ENCODE measurements at regions not wholly inside any gene's neighbourhood (a gene's known extent, or its start where the extent isn't known, plus 50 kb on each side); places are given as distances from the start of the nearest gene placed in this dataset.

DNA sequence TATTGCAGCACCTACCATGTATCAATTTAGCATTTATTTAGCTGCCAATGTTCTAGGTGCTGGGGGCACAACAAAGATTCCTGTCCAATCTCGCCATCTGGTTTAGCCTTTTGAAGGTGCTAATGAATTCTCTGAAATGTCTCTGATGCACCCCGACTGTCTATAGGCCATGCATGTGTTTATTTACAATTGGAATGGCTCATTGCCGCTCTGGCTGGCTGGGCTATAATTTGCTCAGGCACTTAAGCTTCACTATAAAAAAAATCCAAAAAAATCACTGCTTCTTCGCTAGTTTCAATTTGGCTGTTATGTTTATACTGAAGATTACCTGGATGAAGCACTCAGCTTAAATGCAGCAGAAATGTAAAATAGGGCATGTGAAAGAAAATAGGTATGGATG, 115.0 kb upstream of the PAX6 start:
- TF ChIP-seq, protein P1, sequence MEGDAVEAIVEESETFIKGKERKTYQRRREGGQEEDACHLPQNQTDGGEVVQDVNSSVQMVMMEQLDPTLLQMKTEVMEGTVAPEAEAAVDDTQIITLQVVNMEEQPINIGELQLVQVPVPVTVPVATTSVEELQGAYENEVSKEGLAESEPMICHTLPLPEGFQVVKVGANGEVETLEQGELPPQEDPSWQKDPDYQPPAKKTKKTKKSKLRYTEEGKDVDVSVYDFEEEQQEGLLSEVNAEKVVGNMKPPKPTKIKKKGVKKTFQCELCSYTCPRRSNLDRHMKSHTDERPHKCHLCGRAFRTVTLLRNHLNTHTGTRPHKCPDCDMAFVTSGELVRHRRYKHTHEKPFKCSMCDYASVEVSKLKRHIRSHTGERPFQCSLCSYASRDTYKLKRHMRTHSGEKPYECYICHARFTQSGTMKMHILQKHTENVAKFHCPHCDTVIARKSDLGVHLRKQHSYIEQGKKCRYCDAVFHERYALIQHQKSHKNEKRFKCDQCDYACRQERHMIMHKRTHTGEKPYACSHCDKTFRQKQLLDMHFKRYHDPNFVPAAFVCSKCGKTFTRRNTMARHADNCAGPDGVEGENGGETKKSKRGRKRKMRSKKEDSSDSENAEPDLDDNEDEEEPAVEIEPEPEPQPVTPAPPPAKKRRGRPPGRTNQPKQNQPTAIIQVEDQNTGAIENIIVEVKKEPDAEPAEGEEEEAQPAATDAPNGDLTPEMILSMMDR (IDR thresholded peaks at IDR 0.05) = no peak
- no peak for TF ChIP-seq POLR2A (IDR thresholded peaks at IDR 0.05)
